ENCODE measurements at regions not wholly inside any gene's neighbourhood (a gene's known extent, or its start where the extent isn't known, plus 50 kb on each side); places are given as distances from the start of the nearest gene placed in this dataset.

DNA sequence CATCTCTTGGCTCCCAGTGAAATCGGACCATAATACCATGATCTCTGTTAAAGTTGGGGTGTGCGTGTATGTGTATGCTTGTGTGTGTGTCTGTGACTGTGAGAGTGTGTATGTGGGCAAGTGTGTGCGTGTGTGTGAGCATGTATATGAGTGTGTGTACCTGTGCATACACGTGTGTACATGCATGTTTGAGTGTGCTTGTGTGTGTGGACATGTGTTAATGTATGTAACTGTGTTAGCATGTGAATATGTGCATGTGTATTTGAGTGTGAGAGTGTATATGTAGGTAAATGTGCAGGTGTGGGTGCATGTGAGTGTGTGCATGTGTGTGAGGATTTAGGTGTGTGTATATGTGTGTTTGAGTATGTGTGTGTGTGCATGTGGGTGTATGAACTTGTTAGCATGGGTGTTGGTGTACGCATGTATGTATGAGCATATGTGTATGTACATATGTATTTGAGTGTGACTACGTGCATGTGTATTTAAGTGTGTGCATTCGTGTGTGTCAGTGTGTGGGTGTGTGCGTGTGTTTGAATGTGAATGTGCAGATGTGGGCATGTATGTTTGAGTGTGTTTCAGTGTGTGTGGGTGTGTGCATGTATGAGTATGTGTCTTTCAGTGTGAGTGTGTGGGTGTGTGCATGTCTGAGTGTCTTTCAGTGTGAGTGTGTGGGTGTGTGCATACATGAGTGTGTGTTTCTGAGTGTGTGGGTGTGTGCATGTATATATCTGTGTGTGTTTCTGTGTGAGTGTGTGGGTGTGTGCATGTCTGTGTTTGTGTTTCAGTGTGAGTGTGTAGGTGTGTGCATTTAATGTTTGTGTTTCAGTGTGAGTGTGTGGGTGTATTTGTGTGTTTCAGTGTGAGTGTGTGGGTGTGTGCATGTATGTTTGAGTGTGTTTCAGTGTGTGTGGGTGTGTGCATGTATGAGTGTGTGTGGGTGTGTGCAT lies 183.2 kb downstream of the SOX9 start:
- DNase-seq: no peak

DNA sequence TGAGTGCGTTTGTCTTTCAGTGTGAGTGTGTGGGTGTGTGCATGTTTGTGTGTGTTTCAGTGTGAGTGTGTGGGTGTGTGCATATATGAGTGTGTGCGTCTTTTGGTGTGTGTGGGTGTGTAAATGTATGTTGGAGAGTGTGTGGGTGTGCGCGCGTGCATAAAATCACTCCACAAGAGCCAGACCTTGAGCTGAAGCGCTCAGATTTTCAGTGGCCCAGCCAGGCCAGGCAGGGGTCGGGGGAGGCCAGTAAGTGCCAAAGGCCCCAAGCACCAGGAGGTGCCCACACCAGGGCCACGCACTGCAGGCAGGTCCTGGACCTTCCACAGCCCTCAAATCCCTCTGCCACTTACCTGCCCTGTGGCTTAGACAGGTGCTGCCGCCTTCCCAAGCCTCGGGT lies 184.0 kb downstream of the SOX9 start:
- DNase-seq: no peak

DNA sequence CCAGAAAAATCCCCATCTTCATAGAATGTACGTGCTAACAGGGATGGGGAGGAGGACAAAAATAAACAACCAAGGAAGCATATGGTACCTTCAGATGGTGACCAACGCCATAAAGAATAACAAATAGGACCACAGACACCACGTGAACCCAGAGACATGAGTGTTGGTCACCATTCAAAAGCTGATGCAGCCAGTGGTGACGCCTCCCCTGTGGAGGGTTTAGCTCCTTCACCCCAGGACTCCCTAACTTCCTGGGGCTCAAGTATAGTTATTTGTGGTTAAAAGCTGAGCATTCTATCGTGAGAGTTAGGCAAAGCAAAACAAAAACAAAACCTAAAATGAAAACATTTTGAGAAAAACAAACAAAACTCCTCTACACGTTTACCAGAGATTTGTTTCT lies 184.7 kb downstream of the SOX9 start:
- no peak for DNase-seq

DNA sequence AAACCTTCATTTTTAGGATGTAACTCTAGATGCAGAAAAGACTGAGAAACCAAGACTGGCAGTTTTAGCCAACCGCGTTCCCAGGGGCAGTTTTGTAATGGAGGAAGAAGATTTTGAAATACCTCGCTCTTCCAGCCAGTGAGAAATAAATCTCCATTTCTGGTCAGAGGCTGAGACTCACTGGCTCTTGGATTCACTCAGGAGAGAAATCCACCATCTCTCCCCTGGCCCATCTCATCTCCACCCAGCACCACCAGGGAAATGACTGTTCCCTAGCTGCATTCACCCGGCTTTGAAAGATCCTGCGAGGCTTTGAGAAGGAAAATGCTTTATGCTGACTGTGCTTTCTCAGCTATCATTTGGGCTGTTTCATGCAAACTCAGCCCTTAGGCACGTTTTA lies 185.2 kb downstream of the SOX9 start:
- no peak for DNase-seq

DNA sequence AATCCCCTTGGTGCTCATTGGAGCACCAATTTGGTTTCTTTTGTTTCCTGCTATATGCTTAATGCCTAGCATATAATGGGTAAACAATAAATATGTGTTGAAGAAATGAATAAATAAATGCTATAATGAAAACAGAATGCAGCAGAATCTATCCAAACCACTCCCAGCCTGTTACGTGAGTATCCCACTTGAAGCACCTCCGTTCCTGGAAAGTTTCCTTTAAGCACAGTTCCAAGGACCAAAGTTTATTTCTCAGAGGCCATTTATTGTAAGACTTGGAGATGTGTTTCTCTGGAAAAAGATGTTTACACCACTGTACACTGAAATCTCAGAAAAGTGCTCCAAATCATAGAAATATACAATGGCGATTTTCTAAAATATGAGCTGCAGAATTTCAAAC lies 187.0 kb downstream of the SOX9 start:
- DNase-seq: no peak

DNA sequence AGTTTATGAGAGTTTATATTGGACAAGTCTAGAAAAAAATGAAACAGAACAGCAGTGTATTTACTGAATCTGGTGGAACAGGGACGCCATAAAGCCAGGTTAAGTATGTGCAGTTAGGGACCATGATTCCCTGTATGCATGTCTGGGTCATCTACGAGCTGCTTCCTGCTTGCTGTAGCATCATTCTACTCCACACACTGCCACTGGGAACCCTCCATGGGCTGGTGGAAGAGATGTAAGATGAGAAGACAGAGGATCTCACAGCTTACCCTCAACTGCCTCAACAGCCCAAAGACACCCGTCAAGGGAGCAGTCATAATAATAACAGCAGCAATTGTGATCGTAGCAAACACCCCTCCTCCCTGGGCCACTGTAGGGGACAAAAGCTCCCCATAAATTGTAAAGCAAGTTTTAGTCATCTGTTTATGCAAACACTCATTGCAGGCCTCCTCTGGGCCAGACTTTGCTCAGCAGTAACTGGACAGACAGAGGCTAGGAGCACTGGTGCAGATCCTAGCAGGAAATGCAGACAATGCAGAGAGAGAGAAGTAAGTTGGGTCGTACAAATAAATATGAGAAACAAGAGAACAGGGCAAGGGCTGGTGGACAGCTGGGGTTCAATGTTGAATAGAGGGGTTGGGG lies 188.0 kb downstream of the SOX9 start:
- no peak for DNase-seq

DNA sequence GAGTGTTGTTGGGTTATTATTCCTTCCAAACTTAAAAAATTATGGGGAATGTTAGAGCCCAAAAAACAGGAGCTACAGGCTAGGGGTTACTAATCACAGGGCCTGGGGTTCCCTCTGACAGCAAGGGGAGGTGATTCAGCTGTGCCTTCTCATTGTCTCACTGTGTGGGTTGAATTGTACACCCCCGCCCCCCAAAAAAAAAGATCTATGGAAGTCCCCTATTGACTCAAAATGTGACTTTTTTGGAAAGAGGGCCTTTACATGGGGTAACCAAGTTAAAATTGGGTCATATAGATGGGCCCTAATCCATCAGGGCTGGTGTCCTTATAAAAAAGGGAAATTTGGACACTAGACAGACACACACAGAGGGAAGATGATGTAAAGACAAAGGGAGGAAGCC lies 190.2 kb downstream of the SOX9 start:
- DNase-seq: no peak

DNA sequence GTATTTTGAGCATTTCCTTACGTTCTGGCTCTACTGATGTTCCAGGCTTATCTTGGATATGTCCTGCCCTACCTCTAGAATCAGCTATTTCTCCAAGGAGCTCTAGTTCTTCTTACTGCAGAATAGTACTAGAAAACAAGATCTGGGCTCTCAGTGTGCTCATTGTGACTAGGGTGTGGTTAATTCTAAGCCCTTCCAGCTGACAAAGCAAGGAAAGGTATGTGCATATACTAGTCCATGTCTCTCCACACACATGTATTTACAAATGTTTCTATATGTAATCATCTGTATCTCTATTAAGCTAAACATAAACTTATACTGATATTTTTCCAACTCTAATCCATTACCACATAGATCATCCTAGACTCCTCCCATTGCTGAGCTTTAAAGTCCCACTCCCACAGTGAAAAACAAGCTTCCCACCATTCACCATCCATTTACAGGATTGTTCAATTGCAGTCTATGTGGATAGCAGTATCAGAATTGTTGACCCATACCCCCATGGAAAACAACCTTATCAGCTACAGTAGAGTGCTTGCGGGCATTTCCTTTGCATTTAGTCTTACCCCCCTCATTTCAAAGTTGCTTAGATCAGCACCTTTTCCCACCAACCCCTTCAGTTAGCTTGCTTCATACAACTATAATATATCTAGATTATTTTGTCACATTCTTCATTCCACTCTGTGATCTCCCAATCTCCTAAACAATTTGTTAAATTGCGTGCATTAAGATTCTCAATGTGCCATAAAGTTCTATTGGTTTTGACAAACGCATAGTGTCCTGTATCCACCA lies 194.5 kb downstream of the SOX9 start:
- DNase-seq: no peak

DNA sequence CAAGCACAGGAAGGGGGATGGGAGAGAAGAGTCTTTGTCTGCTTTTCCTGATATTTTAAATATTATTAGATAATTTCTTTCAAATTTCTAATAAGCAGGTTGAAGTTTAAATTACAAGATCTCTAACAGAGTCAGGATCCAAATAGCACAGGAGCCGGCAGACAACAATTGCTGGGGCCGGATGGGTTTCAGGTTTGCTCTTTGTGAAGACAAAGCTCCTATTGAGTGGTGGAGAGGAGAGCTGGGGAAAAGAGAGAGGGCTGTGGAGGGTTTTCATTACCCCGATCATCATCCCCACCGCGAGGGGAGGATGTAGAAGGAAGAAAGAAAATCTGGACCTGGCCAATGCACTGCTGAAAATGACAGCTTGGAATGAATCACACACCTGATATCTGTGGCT lies 197.3 kb downstream of the SOX9 start:
- DNase-seq: no peak

DNA sequence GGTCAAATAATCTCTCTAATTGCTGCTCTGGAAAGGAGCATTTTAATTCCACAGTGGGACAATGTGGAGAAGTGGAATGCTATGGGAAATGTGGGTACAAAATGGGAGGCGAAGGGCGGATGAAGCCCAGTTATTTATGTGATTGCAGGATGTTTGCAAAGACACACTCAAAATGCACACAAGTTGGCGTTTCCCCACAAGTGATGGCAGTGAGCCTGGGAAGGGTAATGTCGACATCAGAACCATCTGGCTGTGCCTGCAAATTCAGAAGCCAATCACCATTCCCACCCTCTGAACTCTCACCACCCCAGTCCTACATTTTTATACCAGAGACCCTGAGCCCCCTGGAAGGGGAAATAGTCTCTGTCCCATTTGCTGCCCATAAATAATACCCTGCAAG lies 201.1 kb downstream of the SOX9 start:
- no peak for DNase-seq

DNA sequence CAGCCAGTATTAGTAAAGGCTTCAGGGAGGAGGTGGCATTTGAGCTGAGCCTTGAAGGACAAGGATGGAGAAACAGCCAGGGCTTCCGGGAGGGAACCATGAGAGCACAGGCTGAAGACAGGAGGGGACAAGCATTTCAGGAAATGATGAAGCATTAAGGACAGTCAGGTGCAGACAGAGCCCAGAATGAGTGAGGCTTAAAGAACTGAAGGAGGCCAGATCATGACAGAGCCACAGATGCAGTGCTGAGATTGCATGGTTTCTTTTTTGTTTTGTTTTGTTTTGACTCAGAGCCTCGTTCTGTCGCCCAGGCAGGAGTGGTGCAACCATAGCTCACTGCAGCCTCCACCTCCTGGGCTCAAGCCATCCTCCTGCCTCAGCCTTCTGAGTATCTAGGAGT lies 211.5 kb downstream of the SOX9 start:
- no peak for DNase-seq

DNA sequence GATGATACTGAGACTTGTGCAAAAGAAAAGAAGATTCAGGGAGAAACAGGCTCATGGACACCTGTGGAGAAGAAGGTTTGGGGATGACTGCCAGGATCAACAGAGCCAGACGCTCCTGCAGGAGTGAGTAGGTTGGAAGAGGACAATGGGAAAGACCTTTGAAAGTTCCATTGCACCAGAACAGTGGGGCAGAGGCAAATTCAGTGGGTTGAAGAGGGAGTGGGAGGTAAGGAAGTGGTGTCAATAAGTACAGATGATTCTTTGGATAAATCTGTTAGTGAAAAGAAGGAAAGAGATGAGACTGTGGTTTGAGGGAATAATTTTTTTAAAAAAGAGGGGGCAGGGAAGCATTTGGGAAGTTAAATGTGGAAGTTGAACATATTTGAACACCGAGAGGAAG lies 212.8 kb downstream of the SOX9 start:
- no peak for DNase-seq

DNA sequence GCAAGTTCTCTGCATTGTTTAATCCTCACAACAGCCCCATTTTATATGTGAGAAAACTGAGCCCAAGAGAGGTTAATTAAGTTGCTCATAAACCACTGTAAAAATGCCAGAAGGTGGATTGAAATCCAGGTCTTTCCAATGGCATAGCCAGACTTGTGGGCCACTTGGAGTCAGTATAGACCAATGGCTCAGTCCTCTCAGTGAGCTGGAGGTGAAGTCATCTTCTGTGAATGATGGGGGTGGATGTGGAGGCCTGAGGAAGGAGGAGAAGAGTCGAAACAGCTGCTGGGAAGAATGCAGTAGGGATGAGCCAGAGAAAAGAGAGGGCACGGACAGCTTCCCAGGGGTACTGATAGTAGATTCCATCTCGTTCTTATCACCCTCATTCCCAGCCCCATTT lies 213.4 kb downstream of the SOX9 start:
- DNase-seq: no peak

DNA sequence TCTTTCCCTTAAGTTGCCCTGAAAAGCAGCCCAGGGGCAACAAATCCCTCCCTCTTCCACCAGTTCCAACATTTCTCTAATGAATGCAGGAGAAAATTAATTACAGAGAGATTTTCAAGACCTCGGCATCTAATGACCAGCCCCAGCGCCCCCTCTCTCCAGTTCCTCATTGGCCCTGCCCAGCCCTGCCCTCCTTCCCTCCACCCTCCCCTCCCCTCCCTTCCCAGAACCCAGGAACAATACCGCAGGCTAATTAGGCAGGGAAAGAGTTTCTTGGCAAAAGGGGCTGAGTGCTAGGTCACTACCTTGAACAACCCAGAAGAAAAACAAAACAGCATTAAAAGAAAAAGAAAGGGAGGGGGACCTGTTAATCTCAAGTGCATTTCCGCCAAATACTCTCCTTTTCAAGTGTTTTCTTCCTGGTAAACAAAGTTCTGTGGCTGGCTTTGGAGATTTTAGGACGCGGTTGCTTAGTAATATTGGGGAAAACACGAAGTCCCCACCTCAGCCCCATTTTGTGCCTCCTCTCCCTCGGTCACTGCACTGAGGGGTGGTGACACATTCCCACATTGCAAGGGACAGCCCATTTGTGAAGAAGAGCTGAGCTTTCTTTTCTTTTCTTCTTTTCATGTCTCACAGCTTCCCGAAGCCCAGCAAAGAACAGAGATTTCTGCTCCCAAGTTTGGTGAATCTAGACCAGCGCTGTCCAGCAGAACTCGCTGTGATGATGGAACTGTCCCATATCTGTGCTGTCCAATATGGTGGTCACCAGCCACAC lies 215.4 kb downstream of the SOX9 start:
- DNase-seq: no peak

DNA sequence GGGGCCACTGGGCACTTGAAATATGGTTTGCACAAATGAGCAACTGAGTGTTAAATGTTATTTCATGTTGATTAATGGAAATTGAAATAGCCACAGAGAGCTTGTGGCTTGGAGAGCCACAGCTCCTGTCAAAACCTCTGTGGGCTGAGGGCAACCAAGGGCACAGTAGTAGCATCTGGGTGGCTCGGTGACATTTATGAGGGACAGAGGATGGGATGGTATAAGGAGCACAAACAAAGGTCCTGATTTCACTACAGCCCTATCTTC lies 215.9 kb downstream of the SOX9 start:
- DNase-seq: no peak

DNA sequence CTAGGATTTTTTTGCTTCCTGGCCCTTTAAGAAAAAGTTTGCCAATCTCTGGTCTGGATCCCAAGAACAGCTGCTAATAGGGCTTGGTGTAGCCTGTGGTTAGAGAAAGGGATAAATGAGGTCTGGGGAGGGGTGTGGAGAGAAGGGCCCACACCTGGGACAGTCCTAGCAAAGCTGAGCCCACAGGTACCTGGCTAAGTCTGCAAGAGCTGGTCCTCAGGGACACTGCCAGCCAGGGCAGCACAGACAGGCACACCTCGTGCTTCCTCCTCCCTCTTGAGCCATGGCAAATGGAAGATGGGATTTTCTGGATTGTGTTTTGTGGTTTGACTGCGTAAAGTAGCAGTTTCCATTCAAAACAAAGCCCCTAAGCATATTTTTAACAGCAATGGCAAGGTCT lies 217.5 kb downstream of the SOX9 start:
- DNase-seq: no peak

DNA sequence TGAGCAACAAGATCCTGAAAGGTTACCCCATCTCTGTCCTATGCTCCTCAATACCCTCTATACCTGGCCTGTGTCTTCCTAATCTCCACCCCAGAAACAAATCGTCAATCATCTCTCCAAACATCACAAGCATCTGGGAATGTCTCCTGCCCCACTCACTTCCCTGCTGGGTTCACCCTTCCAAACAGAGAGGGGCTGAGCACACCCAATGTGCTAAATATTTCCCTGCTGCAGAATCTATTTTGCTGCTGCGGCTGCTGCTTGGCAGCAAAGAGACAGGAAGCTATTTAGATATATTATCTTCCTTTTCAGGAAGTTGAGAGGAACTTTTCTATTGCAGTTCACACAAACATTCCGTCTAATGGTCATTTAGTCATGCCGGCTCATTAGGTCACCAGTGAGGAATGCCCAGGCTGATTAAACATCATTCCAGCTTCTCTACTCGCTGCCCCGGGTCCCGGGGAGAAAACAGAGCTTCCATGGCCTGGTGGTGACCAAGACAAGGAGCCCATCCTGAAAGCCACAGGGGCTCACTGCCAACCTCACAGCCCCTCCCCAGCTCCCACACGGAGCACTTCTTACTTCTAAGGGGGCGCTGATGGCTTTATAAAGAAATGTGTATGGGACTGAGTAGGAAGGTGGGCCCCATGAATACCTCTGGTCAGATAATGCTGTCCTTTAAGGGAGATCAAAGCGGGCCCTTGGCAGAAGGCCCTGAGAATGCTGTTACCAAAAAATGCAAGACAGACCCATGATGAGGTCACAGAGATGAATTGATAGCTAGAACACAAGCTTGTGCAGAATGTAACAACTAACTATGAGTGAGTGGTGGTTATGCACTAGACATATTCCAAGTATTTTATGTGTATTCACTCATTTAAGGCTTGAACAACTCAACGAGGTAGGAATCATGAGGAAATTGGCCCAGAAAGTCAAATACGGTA lies 218.3 kb downstream of the SOX9 start:
- DNase-seq: no peak

DNA sequence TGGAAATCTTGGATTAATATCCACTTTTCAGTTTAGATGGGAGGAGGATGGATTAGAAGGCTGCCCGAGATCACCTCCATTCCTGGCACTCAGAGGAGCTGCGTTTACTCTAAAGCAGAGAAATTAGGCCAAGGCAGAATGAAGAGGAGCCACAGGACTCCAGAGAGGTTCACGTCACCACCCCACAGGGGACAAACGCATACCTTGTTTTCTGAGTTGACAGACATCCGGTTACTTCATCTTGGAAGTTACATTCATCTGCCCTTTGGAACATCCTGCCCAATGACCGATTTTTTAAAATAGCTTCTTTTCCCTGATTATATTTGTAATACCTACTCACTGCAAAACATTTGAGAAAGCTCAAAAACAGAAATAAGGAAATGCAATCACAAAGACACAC lies 220.0 kb downstream of the SOX9 start:
- DNase-seq: no peak

DNA sequence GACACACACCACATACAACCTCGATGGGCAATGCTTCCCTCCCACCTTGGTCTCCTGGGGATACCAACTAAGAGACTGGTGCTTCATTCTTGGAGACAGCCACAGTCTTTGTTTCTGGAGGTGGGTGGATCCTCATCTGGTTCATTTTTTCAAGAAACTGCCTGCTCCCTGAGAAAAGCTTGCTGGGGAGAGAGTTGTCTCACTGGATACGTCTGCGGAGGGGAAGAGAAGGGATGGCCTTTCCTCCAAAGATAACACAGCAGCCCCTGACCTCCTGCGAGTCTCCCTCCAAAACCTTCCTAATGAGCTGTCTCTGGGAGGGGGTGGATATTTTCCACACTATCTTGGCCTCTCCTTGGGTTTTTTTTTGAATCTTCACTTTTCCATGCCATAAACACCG lies 221.2 kb downstream of the SOX9 start:
- DNase-seq: no peak

DNA sequence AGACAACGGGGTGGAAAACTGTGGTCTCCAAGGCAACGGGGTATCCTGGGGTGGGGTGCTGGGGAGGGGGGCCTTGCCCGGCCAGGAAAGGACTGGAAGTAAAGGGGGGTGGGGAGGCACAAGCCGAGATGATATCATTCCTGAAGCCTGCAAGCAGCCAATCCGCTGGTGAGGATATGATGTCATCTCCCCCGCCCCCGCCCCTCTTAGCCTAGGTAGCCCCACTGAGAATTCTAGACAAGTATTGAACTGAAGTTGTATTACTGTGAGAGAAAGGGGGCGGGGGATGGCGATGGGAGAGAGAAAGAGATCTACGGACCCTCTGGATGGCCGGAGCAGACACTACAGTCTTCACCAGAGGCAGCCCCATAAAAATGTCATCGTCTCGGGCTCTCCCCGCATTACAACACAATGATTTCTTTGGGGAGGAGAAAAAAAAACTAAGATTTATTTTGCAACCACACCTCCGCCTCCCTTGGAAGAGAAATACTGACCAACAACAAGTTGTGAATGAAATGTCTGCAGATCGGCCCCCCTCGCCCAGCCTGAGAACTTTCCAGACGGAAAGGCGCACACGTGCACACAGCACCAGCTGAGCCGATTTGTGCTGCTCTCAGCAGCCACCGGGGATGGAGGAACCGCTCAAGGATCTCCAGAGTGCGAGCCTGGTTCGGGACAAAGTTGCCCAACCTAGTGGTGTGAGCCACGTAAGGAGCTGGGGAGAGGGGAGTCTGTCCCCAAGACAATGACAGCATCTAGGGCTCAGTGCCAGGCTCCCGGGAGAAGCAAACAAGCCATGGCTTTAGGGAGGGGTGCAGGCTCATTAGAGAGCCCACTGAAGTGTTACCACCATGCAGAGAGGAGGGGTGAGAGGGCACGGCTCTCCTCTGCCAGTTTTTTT lies 222.1 kb downstream of the SOX9 start:
- DNase-seq: no peak

DNA sequence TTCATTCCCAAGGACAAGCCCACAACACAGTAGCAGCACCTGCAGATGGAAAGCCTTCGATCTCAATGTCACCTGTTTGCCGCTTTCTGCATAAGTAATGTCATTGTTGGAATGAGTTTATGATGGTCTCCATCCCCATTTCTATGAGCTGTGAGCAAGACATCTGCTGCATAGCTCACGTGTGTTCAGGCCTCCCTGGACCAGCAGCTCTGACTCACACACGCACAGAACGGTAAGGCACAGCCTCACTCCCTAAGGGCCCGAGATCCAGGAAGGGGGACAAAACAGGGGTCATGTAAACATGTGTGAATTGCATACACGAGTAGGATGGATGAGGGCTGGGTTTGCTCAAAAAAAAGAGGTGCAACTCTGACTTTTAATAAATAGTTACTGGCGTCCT lies 223.1 kb downstream of the SOX9 start:
- DNase-seq: no peak

All from effector CD4-positive, alpha-beta T cell (primary cell).